ENCODE measurements at regions not wholly inside any gene's neighbourhood (a gene's known extent, or its start where the extent isn't known, plus 50 kb on each side); places are given as distances from the start of the nearest gene placed in this dataset.
A peak's percentile ranks its signal among the peaks of the same experiment; 100 is the strongest.

- DNase-seq = peak; percentile 83
These were observed 50.2 kb upstream of the VTCN1 start for GRCh38 chr1:117260761-117261423.
